Caco-2 (cell line): ENCODE measurements at regions not wholly inside any gene's neighbourhood (a gene's known extent, or its start where the extent isn't known, plus 50 kb on each side); places are given as distances from the start of the nearest gene placed in this dataset.

Experiments
- BruUV-seq: library from RNA; stranded (reverse); fragments of 400-500 nt; replicated peaks from 2 replicates; lab custom pipeline; 2021; lab: Mats Ljungman, UMichigan
- CTCF ChIA-PET: fragments of 300-600 bp; sonication (Branson Sonifier 250); formaldehyde crosslinking; loops from one replicate; lab custom pipeline; 2022; ENCODE audit warnings: antibody characterized with exemption; lab: Charles Lee
- POLR2A ChIA-PET: fragments of 300-600 bp; sonication (Branson Sonifier 250); formaldehyde crosslinking; loops from one replicate; lab custom pipeline; 2022; ENCODE audit warnings: antibody characterized with exemption; lab: Charles Lee
- DNase-seq, 2 experiments: peaks; one replicate each; pipeline versions ENCODE4 v3.0.0 to v3.0.0-alpha.2; 2020 to 2022
- H3K27me3 ChIP-seq: replicated peaks from 2 replicates; pipeline ENCODE4 v1.6.0; 2011; ENCODE audit warnings: low read length; ENCODE audit not compliant: control insufficient read depth, insufficient read depth
- H3K36me3 ChIP-seq: 2 replicates; pipeline ENCODE4 v1.5.1; 2011; ENCODE audit warnings: low read length; ENCODE audit not compliant: control insufficient read depth, insufficient read depth
- H3K4me1 ChIP-seq: fragments of 250-450 bp; sonication (Bioruptor Pico); 2 replicates; pipeline ENCODE4 v1.5.1; 2020; ENCODE audit warnings: mild to moderate bottlenecking
- H3K4me3 ChIP-seq: 2 replicates; pipeline ENCODE4 v1.5.1; 2011; ENCODE audit warnings: low read depth, mild to moderate bottlenecking, control low read depth, low read length
- H3K9me3 ChIP-seq: fragments of 250-450 bp; sonication (Bioruptor Pico); 2 replicates; pipeline ENCODE4 v1.5.1; 2020; ENCODE audit warnings: mild to moderate bottlenecking, moderate library complexity
- H3K27ac Mint-ChIP-seq: one replicate; pipeline ENCODE4 v1.8.0; 2022; ENCODE audit warnings: mixed read lengths; ENCODE audit not compliant: unreplicated experiment
- H3K27me3 Mint-ChIP-seq: one replicate; pipeline ENCODE4 v1.8.0; 2022; ENCODE audit warnings: mixed read lengths; ENCODE audit not compliant: insufficient read depth, unreplicated experiment
- H3K36me3 Mint-ChIP-seq: one replicate; pipeline ENCODE4 v1.8.0; 2022; ENCODE audit warnings: mild to moderate bottlenecking, mixed read lengths; ENCODE audit not compliant: insufficient read depth, unreplicated experiment
- H3K4me1 Mint-ChIP-seq: one replicate; pipeline ENCODE4 v1.8.0; 2022; ENCODE audit warnings: low read depth, mixed read lengths; ENCODE audit not compliant: unreplicated experiment
- H3K4me3 Mint-ChIP-seq: one replicate; pipeline ENCODE4 v1.8.0; 2022; ENCODE audit warnings: mild to moderate bottlenecking, moderate library complexity, mixed read lengths; ENCODE audit not compliant: unreplicated experiment
- H3K9me3 Mint-ChIP-seq: one replicate; pipeline ENCODE4 v1.8.0; 2022; ENCODE audit warnings: mixed read lengths; ENCODE audit not compliant: unreplicated experiment
- CTCF ChIP-seq, 2 experiments: fragments of 200-600 bp in 1 of 2; IDR thresholded peaks; 1 replicate in 1 of 2; 2 replicates in 1 of 2; pipeline versions ENCODE4 v1.5.1 to v1.8.0; 2011 to 2022; ENCODE audit warnings: antibody characterized with exemption in 1 of 2, control low read depth in 1 of 2, inconsistent platforms in 1 of 2, low read depth in 1 of 2, low read length in 1 of 2, mild to moderate bottlenecking in 1 of 2, moderate library complexity in 1 of 2; ENCODE audit not compliant: insufficient read depth in 1 of 2, severe bottlenecking in 1 of 2, unreplicated experiment in 1 of 2
- intact Hi-C: fragments of 100-400 bp; cut with micrococcal nuclease; formaldehyde crosslinking; loops from one replicate; pipeline ENCODE4 v1.10.0; 2022; ENCODE audit not compliant: unreplicated experiment

GRCh38 chr4:124939908-124940307, 227.4 kb upstream of the ANKRD50 start:
- Mint-ChIP-seq H3K27ac (no peak overlapping the region), H3K9me3 (no peaks in the 10 kb centered on the region), H3K4me3 (no peak overlapping the region), H3K36me3 (no peaks in the 10 kb centered on the region), H3K27me3 (no peaks in the 10 kb centered on the region), H3K4me1 (no peaks in the 10 kb centered on the region)
- no peaks in the 10 kb centered on the region for H3K4me1 ChIP-seq
- ChIA-PET CTCF (no interaction called here), POLR2A (no interaction called here)
- H3K27me3 ChIP-seq = no peaks in the 10 kb centered on the region
- H3K4me3 ChIP-seq = no peak overlapping the region
- intact Hi-C loops = no loop called here
- BruUV-seq = no TSS peak
- H3K36me3 ChIP-seq = no peaks in the 10 kb centered on the region
- no peaks in the 10 kb centered on the region for H3K9me3 ChIP-seq
- no peak for TF ChIP-seq CTCF (IDR thresholded peaks at IDR 0.05; ENCODE audit: insufficient read depth in 1 of 2, low read depth in 1 of 2, low read length in 1 of 2, severe bottlenecking in 1 of 2, unreplicated experiment in 1 of 2)
- DNase-seq = no peak

- ChIA-PET CTCF (no interaction called here), POLR2A (no interaction called here)
- no peak for DNase-seq
- intact Hi-C loops = no loop called here
- Histone ChIP-seq H3K9me3 (no peaks in the 10 kb centered on the region), H3K4me1 (no peaks in the 10 kb centered on the region), H3K27me3 (no peaks in the 10 kb centered on the region), H3K36me3 (no peaks in the 10 kb centered on the region), H3K4me3 (no peak overlapping the region)
- no peak for TF ChIP-seq CTCF (IDR thresholded peaks at IDR 0.05; ENCODE audit: insufficient read depth in 1 of 2, low read depth in 1 of 2, low read length in 1 of 2, severe bottlenecking in 1 of 2, unreplicated experiment in 1 of 2)
- Mint-ChIP-seq H3K27ac (no peak overlapping the region), H3K27me3 (no peaks in the 10 kb centered on the region), H3K4me3 (no peak overlapping the region), H3K36me3 (no peaks in the 10 kb centered on the region), H3K9me3 (no peaks in the 10 kb centered on the region), H3K4me1 (no peaks in the 10 kb centered on the region)
- BruUV-seq = no TSS peak
Observed at GRCh38 chr4:124938836-124939235, 226.3 kb upstream of the ANKRD50 start.

DNA sequence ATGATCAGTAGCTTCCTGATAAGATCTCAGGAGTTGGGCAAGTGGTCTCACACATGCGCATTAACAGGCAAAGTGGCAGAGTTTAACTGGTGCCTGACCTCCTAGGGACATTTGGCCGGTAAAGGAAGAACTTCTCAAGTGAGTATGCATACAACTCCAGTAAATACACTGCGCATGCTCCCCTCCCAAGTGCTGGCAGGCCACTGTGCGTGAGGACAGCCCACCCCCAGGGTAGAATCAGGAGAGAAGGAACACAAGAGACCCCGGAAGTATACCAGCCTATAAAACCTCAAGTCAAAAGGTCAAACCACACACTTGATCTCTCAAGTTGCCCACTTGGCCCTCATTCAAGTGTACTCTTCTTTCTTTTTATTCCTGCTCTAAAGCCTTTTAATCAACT, 225.5 kb upstream of the ANKRD50 start:
- H3K9me3 ChIP-seq = no peaks in the 10 kb centered on the region
- Mint-ChIP-seq H3K4me1 (no peaks in the 10 kb centered on the region), H3K27me3 (no peaks in the 10 kb centered on the region), H3K4me3 (no peak overlapping the region), H3K36me3 (no peaks in the 10 kb centered on the region), H3K9me3 (no peaks in the 10 kb centered on the region), H3K27ac (no peak overlapping the region)
- intact Hi-C loops = no loop called here
- TF ChIP-seq CTCF (IDR thresholded peaks at IDR 0.05; ENCODE audit: insufficient read depth in 1 of 2, low read depth in 1 of 2, low read length in 1 of 2, severe bottlenecking in 1 of 2, unreplicated experiment in 1 of 2) = no peak
- CTCF ChIA-PET = no interaction called here
- H3K36me3 ChIP-seq = no peaks in the 10 kb centered on the region
- DNase-seq = no peak
- POLR2A ChIA-PET = no interaction called here
- no TSS peak for BruUV-seq
- no peak overlapping the region for H3K4me3 ChIP-seq
- no peaks in the 10 kb centered on the region for H3K4me1 ChIP-seq
- H3K27me3 ChIP-seq = no peaks in the 10 kb centered on the region
